Panc1 (cell line): ENCODE measurements at regions not wholly inside any gene's neighbourhood (a gene's known extent, or its start where the extent isn't known, plus 50 kb on each side); places are given as distances from the start of the nearest gene placed in this dataset.

ENCODE experiments used
- SIN3A ChIP-seq: IDR thresholded peaks from 2 replicates; pipeline ENCODE4 v1.6.1; 2012; ENCODE audit warnings: low read depth, mild to moderate bottlenecking, low read length, moderate library complexity, borderline replicate concordance; ENCODE audit not compliant: insufficient read depth
- TF ChIP-seq, protein P1 (sequence below), 2 experiments: IDR thresholded peaks; 2 replicates each; pipeline ENCODE4 v1.6.1; 2011 to 2012; ENCODE audit warnings: low read depth in 2 of 2, control low read depth in 1 of 2, low read length in 1 of 2, mild to moderate bottlenecking in 1 of 2, moderate library complexity in 1 of 2; ENCODE audit not compliant: insufficient read depth in 1 of 2

DNA sequence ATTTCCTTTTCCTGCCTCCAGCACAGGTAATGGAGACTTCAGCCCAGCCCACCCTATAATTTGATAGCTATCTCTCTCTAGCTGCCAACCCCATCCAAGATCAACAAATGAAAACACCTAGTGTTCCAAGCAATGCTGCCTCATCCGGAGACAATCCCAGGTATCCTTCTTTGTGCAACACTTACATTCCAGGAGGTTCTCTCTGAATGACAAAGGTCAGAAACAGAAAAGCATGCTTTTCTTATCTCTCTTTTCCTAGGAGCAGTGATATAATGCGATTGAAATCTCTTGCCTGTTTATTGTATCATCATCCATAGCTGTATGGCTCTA is 699.3 kb downstream of the INHBA start:
- no peak for TF ChIP-seq SIN3A
- TF ChIP-seq, protein P1, sequence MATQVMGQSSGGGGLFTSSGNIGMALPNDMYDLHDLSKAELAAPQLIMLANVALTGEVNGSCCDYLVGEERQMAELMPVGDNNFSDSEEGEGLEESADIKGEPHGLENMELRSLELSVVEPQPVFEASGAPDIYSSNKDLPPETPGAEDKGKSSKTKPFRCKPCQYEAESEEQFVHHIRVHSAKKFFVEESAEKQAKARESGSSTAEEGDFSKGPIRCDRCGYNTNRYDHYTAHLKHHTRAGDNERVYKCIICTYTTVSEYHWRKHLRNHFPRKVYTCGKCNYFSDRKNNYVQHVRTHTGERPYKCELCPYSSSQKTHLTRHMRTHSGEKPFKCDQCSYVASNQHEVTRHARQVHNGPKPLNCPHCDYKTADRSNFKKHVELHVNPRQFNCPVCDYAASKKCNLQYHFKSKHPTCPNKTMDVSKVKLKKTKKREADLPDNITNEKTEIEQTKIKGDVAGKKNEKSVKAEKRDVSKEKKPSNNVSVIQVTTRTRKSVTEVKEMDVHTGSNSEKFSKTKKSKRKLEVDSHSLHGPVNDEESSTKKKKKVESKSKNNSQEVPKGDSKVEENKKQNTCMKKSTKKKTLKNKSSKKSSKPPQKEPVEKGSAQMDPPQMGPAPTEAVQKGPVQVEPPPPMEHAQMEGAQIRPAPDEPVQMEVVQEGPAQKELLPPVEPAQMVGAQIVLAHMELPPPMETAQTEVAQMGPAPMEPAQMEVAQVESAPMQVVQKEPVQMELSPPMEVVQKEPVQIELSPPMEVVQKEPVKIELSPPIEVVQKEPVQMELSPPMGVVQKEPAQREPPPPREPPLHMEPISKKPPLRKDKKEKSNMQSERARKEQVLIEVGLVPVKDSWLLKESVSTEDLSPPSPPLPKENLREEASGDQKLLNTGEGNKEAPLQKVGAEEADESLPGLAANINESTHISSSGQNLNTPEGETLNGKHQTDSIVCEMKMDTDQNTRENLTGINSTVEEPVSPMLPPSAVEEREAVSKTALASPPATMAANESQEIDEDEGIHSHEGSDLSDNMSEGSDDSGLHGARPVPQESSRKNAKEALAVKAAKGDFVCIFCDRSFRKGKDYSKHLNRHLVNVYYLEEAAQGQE (IDR thresholded peaks at IDR 0.05; ENCODE audit: insufficient read depth in 1 of 2, low read depth in 2 of 2, low read length in 1 of 2): no peak
